GM19452 (cell line): ENCODE measurements at regions not wholly inside any gene's neighbourhood (a gene's known extent, or its start where the extent isn't known, plus 50 kb on each side); places are given as distances from the start of the nearest gene placed in this dataset.

Experiments
- ATAC-seq: cut with Tn5 transposase; IDR thresholded peaks from one replicate; pipeline ENCODE4 v1.9.1; 2021; ENCODE audit not compliant: unreplicated experiment

DNA sequence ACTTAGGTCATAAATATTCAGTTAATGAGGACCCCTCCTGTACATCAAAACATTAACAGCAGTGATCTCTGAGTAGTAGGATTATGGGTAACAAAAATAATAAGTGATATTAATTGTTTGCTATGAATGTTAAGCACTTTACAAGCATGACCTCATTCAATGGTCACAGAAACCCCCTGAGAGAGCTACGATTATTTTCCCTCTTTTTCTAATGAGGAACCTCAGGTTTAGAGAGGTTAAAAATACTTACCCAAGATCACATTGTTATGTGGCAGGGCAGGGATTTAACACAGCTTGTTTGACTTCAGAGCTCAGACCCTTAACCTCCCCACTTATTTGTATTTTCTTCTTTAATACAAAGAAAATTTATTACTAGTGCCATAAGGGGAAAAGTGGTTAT, 228.2 kb downstream of the TBL1XR1 start:
- ATAC-seq, result no peak

GRCh38 chr3:176968631-176969030, 228.7 kb downstream of the TBL1XR1 start:
- no peak for ATAC-seq

GRCh38 chr3:176967522-176967921, 229.8 kb downstream of the TBL1XR1 start:
- ATAC-seq, result no peak

GRCh38 chr3:176964661-176965060, 232.6 kb downstream of the TBL1XR1 start:
- no peak for ATAC-seq

DNA sequence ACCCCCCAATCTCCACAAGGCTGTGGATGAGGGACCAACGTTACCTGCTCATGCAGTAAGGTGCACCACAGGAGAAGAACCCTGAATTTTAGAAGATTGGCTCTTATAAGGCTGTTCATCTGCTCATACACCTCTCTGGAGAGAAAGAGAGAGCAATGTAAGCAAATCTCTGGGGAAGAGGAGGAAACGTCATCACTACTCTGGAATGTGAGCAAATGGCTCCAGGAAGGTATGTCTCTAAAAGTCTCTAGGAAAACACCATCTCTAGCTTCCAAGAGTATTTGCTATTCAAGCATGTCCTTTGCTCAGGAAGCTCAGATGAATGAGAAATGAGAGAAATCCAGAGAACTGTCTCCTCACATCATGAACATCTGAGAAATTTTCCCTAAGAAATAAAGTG, 235.4 kb downstream of the TBL1XR1 start:
- no peak for ATAC-seq

- no peak for ATAC-seq
These were observed 237.4 kb downstream of the TBL1XR1 start for GRCh38 chr3:176959867-176960266.

- ATAC-seq, result no peak
These were observed 238.7 kb downstream of the TBL1XR1 start for GRCh38 chr3:176958560-176958959.

GRCh38 chr3:176954517-176954916, 242.8 kb downstream of the TBL1XR1 start:
- ATAC-seq, result no peak

GRCh38 chr3:176953106-176954060, 243.9 kb downstream of the TBL1XR1 start:
- ATAC-seq, result no peak

DNA sequence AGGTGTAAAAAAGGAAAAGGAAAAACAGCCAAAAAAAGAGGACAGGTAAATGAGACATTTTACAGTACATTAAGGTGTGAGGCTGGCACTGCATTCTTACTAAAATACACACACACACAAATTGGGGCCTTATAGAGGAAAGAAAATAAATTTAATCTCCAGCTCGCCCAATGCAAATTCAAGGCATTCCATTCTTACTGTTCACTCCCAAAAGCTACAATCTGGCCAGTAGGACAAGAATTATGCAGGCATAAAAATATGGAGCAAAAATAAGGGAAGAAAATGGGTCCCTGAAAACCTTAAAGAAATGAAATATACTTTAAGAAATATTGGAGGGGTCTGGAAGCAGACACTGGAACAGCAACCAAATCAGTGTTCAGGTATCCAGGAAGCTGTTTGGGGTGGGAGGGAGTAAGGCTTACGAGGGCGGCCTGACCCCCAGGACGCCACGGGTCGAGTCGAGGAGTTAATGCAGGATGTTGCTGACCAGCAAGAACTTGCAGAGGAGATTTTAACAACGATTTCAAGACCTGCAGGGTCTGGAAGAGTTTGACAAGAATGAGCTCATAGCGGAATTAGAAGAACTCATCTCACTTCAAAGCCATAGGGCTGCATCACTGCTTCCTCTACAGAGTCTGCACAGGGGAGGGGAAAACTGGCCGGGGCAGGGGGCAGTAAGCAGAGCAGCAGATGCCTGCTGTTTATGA, 245.5 kb downstream of the TBL1XR1 start:
- no peak for ATAC-seq

DNA sequence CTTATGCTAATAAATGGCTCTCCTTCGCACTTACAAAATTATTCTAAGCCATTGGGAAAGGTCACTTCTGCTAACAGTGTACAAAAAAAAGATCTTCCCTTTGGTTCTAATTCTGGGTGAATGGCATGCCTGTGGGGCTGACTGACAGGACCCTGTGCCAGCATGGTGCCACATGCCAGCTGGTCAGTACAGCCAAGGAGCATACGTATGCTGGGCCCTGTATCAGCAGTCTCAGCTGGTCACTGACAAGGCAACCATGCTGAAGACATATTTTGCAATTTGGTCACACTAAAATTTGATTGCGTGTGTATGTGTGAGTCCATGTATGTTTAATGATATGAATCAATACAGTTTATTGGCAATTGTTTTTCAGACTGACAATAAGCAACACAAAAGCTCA, 246.1 kb downstream of the TBL1XR1 start:
- no peak for ATAC-seq

DNA sequence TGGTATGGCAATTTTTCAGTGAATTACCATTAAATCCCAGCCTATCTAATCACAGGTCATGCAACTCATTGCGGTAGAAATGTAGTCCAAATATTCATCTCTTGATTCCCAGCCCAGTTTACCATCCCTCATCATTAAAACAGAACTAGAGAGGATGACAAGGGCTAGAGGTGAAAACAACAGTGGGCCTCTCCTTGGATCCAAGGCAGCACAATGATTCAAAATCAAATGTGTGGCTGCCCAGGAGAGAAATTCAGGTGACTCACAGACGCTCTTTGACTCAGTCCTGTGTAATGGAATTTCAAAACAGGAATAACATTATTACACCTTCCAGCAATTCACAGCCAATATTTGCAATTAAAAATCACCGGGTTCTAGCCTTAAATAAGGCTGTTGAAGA, 246.5 kb downstream of the TBL1XR1 start:
- no peak for ATAC-seq

DNA sequence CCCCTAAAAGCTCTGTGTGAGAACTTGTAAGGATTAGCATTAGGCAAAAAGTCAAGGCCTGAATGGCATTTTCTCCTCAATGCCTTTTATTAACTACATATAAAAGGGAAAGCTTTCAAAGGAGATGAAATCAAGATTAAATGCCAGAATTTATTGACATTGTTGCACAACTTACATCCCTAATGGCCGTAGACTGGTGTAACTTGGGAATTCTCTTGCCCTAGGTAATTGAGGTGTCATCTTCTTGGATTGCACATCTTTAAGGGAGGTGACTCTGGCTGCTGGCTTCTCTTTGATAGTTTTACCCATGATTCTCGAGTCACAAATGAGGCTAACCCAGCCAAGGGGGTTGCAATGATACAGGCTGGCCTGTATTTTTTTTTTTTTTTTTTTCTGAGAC, 249.1 kb downstream of the TBL1XR1 start:
- ATAC-seq, result no peak

DNA sequence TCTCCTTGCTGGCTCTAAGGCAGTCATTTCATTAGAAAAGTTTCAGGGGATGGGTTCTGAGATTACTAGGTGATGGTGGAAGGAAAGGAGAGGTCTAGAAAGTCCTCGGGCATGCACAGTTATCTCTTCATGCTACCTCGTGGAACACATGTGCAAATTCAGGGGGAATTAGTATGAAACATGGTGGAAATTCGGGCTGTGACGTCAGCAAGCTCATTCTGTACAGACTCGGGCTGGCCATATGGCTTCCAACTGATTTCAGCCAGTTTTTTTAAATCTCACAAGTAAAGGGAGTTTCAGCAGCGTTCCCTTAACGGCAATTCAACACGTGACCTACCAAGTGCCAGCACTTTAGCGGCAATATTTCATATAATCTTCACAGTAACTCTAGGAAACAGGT, 251.1 kb downstream of the TBL1XR1 start:
- no peak for ATAC-seq

DNA sequence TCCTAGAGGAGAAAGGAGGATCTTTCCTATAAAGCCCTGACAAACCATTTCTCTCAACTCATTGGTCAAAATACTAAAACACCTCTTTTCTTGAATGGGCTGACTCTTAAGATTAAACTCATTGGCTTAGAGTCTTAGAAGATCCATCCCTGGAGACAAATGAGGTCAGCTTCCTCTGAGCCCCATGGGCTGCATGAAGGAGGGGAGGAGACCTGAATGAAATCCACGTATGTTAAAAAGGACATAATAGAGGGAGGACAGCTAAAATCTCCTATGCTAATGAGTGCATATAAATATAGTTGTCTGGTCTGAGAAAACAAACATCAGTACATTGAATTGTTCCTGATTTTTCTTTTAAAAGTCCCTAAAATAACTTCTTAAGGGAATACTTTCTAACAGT, 255.0 kb downstream of the TBL1XR1 start:
- ATAC-seq, result no peak

DNA sequence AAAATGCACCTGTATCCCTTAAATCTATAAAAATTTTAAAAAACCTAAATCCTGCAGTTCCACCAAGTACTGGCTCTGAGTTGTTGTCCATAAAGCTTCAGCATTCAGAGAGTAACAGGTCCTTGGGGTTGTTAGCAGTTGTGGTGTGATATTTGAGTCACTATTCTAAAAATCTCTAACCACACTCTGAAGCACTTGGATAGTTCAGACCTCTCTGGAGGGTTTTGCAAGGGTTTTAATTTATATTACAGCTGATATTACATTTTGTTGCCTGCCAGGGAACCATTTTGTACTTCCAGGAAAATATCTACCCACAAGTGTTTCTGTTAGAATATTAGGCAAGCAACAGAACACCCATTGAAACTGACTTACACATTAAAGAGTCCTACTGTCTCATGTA, 255.6 kb downstream of the TBL1XR1 start:
- ATAC-seq, result no peak

- peak; percentile 95 for ATAC-seq
These were observed 258.1 kb downstream of the TBL1XR1 start for GRCh38 chr3:176939022-176939817.

- ATAC-seq, result no peak
These were observed 259.3 kb downstream of the TBL1XR1 start for GRCh38 chr3:176937994-176938393.

GRCh38 chr3:176937541-176937940, 259.7 kb downstream of the TBL1XR1 start:
- no peak for ATAC-seq

GRCh38 chr3:176935194-176935888, 261.9 kb downstream of the TBL1XR1 start:
- no peak for ATAC-seq

GRCh38 chr3:176934698-176935097, 262.6 kb downstream of the TBL1XR1 start:
- no peak for ATAC-seq
